Spleen (tissue), 11 donors: ENCODE measurements at regions not wholly inside any gene's neighbourhood (a gene's known extent, or its start where the extent isn't known, plus 50 kb on each side); places are given as distances from the start of the nearest gene placed in this dataset.

Experiments used
- DNase-seq: peaks from one replicate; pipeline ENCODE4 v3.0.0-alpha.2; 2020
- H3K27ac ChIP-seq, 8 donors: fragments of 200-600 bp; sonication (generic) in 7 of 8; 1 replicate in 4 of 8; 2 replicates in 4 of 8; pipeline versions ENCODE4 v1.5.0 to v1.8.0; 2016 to 2021; ENCODE audit warnings: inconsistent platforms in 4 of 8, mild to moderate bottlenecking in 4 of 8, moderate library complexity in 1 of 8
- H3K27me3 ChIP-seq, 7 donors: fragments of 200-600 bp; sonication (generic) in 6 of 7; replicated peaks in 1 of 7; 1 replicate in 4 of 7; 2 replicates in 3 of 7; pipeline versions ENCODE4 v1.5.0 to v1.8.0; 2016 to 2021; ENCODE audit warnings: inconsistent platforms in 3 of 7, mild to moderate bottlenecking in 1 of 7
- H3K36me3 ChIP-seq, 6 donors: fragments of 200-600 bp; sonication (generic) in 5 of 6; 1 replicate in 4 of 6; 2 replicates in 2 of 6; pipeline versions ENCODE4 v1.5.0 to v1.8.0; 2016 to 2021; ENCODE audit warnings: inconsistent platforms in 2 of 6
- H3K4me1 ChIP-seq, 6 donors: fragments of 200-600 bp; sonication (generic) in 5 of 6; 1 replicate in 3 of 6; 2 replicates in 3 of 6; pipeline versions ENCODE4 v1.5.0 to v1.8.0; 2016 to 2021; ENCODE audit warnings: inconsistent platforms in 3 of 6
- H3K4me3 ChIP-seq, 8 donors: fragments of 200-600 bp; sonication (generic) in 7 of 8; 1 replicate in 4 of 8; 2 replicates in 4 of 8; pipeline versions ENCODE4 v1.5.0 to v1.8.0; 2016 to 2021; ENCODE audit warnings: inconsistent platforms in 4 of 8, mild to moderate bottlenecking in 4 of 8, moderate library complexity in 2 of 8
- H3K9me3 ChIP-seq, 8 donors: fragments of 200-600 bp; sonication (generic) in 7 of 8; 1 replicate in 4 of 8; 2 replicates in 4 of 8; pipeline versions ENCODE4 v1.5.0 to v1.8.0; 2016 to 2021; ENCODE audit warnings: inconsistent platforms in 4 of 8
- CTCF ChIP-seq, 11 experiments: fragments of 200-600 bp in 7 of 11; fragments of 450-650 bp in 4 of 11; sonication (generic) in 4 of 11; IDR thresholded peaks in 8 of 11; conservative IDR thresholded peaks in 3 of 11; 1 replicate in 7 of 11; 2 replicates in 4 of 11; pipeline versions ENCODE4 v1.4.0 to v1.8.0; 2016 to 2021; ENCODE audit warnings: antibody characterized with exemption in 11 of 11, inconsistent platforms in 4 of 11, mild to moderate bottlenecking in 1 of 11
- POLR2A ChIP-seq, 3 donors: fragments of 450-650 bp; IDR thresholded peaks; one replicate each; pipeline ENCODE4 v1.5.1; 2017; ENCODE audit warnings: antibody characterized with exemption in 3 of 3, mild to moderate bottlenecking in 1 of 3
- POLR2AphosphoS5 ChIP-seq, 3 donors: sonication (generic); formaldehyde crosslinking; IDR thresholded peaks; one replicate each; pipeline ENCODE4 v1.5.1; 2017; ENCODE audit warnings: antibody characterized with exemption in 3 of 3
- WGBS, 5 donors: extraction: QIAGEN DNeasy Blood & Tissue Kit in 3 of 5; methylation state at CpG; one replicate each; pipeline versions ENCODE4 v1.1.5 to v1.1.7; 2013 to 2018; 5-methylcytosine and 5-hydroxymethylcytosine counted together
- intact Hi-C: fragments of 100-400 bp; cut with DNase I; formaldehyde crosslinking; loops from one replicate; pipeline ENCODE4 v1.15.0; 2023; ENCODE audit warnings: low total_unique reads
- donor health status: healthy with polysubstance abuse.
- donor health status: DM: no; HTN: no; CAD: no; lungs with moderate emphysema.
- donor health status: DM: no; HTN: no; CAD: no.
- donor health status: Bipolar disorder and iron deficiency.
- donor health status: healthy.
- donor health status: DM: no; HTN: no; CAD: no.
- donor health status: DM: yes; HTN: yes; CAD: no.

- intact Hi-C loops = no loop called here
Measured at GRCh38 chr1:82689217-82689616, 888.5 kb downstream of the ADGRL2 start.

GRCh38 chr1:82686774-82687173 is 886.0 kb downstream of the ADGRL2 start:
- Histone ChIP-seq H3K4me3 (no peak overlapping the region), H3K27me3 (no peaks in the 10 kb centered on the region), H3K27ac (no peak overlapping the region), H3K9me3 (peaks cover 0 to 43% (median 27%) of the 10 kb centered on the region in 8 donors), H3K4me1 (no peaks in the 10 kb centered on the region), H3K36me3 (no peaks in the 10 kb centered on the region)
- intact Hi-C loops = no loop called here
- DNase-seq = no peak
- no peak for TF ChIP-seq POLR2A (IDR thresholded peaks at IDR 0.05)
- no peak for TF ChIP-seq CTCF (IDR thresholded peaks at IDR 0.05 in 8 of 11, conservative IDR thresholded peaks at IDR 0.05 in 3 of 11)
- no peak for TF ChIP-seq POLR2AphosphoS5 (IDR thresholded peaks at IDR 0.05)

More at GRCh38 chr1:82689217-82689616, 888.5 kb downstream of the ADGRL2 start:
- DNase-seq = no peak
- TF ChIP-seq CTCF (IDR thresholded peaks at IDR 0.05 in 8 of 11, conservative IDR thresholded peaks at IDR 0.05 in 3 of 11) (no peak), POLR2AphosphoS5 (IDR thresholded peaks at IDR 0.05) (no peak), POLR2A (IDR thresholded peaks at IDR 0.05) (no peak)
- H3K27ac ChIP-seq = no peak overlapping the region
- no peaks in the 10 kb centered on the region for H3K4me1 ChIP-seq
- H3K9me3 ChIP-seq = peaks cover 0 to 43% (median 27%) of the 10 kb centered on the region in 8 donors
- H3K4me3 ChIP-seq = no peak overlapping the region
- WGBS, 5 donors = 51 to 81% (median 61%) methylated on average over 4 of the region's 4 CpGs
- no peaks in the 10 kb centered on the region for H3K27me3 ChIP-seq
- no peaks in the 10 kb centered on the region for H3K36me3 ChIP-seq

GRCh38 chr1:82646888-82647287 is 846.2 kb downstream of the ADGRL2 start:
- WGBS, 5 donors = 0 to 50% (median 5%) methylated on average over 1 of the region's 1 CpG
- Histone ChIP-seq H3K4me3 (no peak overlapping the region), H3K9me3 (no peaks in the 10 kb centered on the region)

DNA sequence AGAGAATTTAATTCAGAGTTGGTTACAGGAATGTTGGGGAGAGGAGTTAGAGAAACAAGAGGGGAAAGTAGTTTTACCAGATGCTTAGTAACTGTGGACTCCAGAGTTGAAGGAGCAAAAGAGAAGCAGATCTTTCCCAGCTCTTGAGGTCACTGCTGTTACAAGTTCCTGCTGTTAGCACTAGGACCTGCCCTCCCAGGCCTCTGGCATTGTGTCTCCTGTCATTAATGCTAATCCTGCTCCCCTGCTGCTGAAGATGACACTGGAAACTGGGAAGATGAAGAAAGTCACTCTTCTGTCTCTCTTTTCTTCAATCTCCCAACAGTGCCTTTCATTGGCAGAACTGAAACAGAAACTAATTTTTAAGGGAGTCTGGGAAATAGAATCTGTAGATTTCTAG is 845.6 kb downstream of the ADGRL2 start:
- H3K36me3 ChIP-seq = no peaks in the 10 kb centered on the region
- H3K9me3 ChIP-seq = no peaks in the 10 kb centered on the region
- TF ChIP-seq POLR2A (IDR thresholded peaks at IDR 0.05) = no peak
- no peak for TF ChIP-seq POLR2AphosphoS5 (IDR thresholded peaks at IDR 0.05)
- peak overlapping the region in 3 of 8 donors; percentile 7 to 29 (median 25) for H3K27ac ChIP-seq
- H3K4me3 ChIP-seq = no peak overlapping the region
- intact Hi-C loops = no loop called here
- no peak for DNase-seq
- no peaks in the 10 kb centered on the region for H3K27me3 ChIP-seq
- H3K4me1 ChIP-seq = peaks cover 0 to 4% (median 0%) of the 10 kb centered on the region in 6 donors

More at GRCh38 chr1:82646888-82647287, 846.2 kb downstream of the ADGRL2 start:
- H3K27ac ChIP-seq = peak overlapping the region in 3 of 8 donors; percentile 7 to 29 (median 25)
- TF ChIP-seq CTCF (IDR thresholded peaks at IDR 0.05 in 8 of 11, conservative IDR thresholded peaks at IDR 0.05 in 3 of 11) = no peak
- no peak for TF ChIP-seq POLR2AphosphoS5 (IDR thresholded peaks at IDR 0.05)
- no peak for TF ChIP-seq POLR2A (IDR thresholded peaks at IDR 0.05)
- no peaks in the 10 kb centered on the region for H3K36me3 ChIP-seq
- H3K4me1 ChIP-seq = peaks cover 0 to 4% (median 0%) of the 10 kb centered on the region in 6 donors
- intact Hi-C loops = no loop called here
- DNase-seq = no peak
- no peaks in the 10 kb centered on the region for H3K27me3 ChIP-seq
